Stomach (tissue), 4 donors: ENCODE measurements at regions not wholly inside any gene's neighbourhood (a gene's known extent, or its start where the extent isn't known, plus 50 kb on each side); places are given as distances from the start of the nearest gene placed in this dataset.

Experiments
- CTCF ChIP-seq, 7 experiments: fragments of 450-650 bp in 4 of 7; fragments of 200-600 bp in 3 of 7; sonication (generic) in 3 of 7; IDR thresholded peaks; one replicate each; pipeline ENCODE4 v1.5.1; 2016 to 2019; ENCODE audit warnings: antibody characterized with exemption in 7 of 7, control low read depth in 2 of 7, mild to moderate bottlenecking in 1 of 7
- EP300 ChIP-seq: sonication (generic); formaldehyde crosslinking; IDR thresholded peaks from one replicate; pipeline ENCODE4 v1.6.1; 2017; ENCODE audit warnings: antibody characterized with exemption
- POLR2A ChIP-seq, 4 donors: fragments of 450-650 bp; IDR thresholded peaks; one replicate each; pipeline ENCODE4 v1.6.1; 2016; ENCODE audit warnings: antibody characterized with exemption in 4 of 4, control low read depth in 2 of 4, mild to moderate bottlenecking in 1 of 4, moderate library complexity in 1 of 4
- POLR2AphosphoS5 ChIP-seq, 3 donors: sonication (generic); formaldehyde crosslinking; IDR thresholded peaks; one replicate each; pipeline ENCODE4 v1.6.1; 2016; ENCODE audit warnings: antibody characterized with exemption in 3 of 3

DNA sequence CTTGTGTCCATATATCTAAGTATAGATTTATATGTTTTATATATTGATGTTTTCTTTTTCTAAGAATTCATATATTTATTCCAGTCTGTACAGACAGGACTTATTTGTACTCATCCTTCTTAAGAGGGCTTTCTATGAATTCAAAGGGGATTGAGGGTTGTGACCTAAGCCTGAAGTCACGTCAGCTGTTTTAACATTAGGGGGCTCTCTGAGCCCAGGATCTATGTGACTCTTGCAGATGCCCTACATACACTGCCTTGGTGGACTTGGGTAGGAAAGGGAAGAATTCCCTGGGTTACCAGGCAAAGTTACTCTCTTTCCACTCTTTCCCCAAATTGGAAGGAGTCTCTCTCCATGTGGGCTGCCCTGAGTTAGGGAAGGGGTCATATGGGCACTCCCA lies 283.8 kb upstream of the DAB1 start:
- no peak for TF ChIP-seq CTCF (IDR thresholded peaks at IDR 0.05)
- TF ChIP-seq POLR2A (IDR thresholded peaks at IDR 0.05), result no peak
- no peak for TF ChIP-seq POLR2AphosphoS5 (IDR thresholded peaks at IDR 0.05)
- TF ChIP-seq EP300, result no peak
